ENCODE measurements at regions not wholly inside any gene's neighbourhood (a gene's known extent, or its start where the extent isn't known, plus 50 kb on each side); places are given as distances from the start of the nearest gene placed in this dataset.

DNA sequence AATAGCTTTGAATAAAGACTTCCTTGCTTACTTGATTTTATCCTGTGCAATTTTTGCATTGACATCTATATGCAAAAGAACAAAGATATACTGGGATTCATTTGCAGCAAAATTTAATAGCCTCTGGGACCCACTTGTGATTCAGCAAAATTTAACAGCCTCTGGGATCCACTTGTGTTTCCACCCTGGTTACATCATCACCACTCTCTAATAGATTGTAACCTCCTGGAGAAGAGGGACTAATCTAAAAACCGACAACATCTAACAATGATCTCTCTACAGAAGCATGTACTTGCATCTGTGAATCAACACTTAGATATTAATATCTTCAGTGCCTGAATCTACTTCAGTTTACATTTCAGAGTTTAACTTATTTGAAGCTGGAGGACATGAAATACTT, 202.0 kb upstream of the CPHXL start:
- Histone ChIP-seq H3K36me3 (replicated peaks; ENCODE audit: low read depth, low read length) (no peaks in the 10 kb centered on the region), H3K27me3 (ENCODE audit: low read depth, low read length) (peaks cover 3% of the 10 kb centered on the region; the same call in 1 of the 2 replicates), H3K4me1 (ENCODE audit: low read length) (no peaks in the 10 kb centered on the region), H3K9ac (ENCODE audit: low read length) (no peak overlapping the region), H2AFZ (ENCODE audit: low read depth, low read length) (no peak overlapping the region), H3K9me3 (ENCODE audit: insufficient read depth, low read length) (no peaks in the 10 kb centered on the region), H3K27ac (ENCODE audit: low read length) (no peak overlapping the region), H3K4me2 (ENCODE audit: low read length) (no peak overlapping the region), H3K79me2 (ENCODE audit: low read length) (no peaks in the 10 kb centered on the region), H3K4me3 (ENCODE audit: low read length) (no peak overlapping the region), H4K20me1 (ENCODE audit: insufficient read depth, low read length) (no peaks in the 10 kb centered on the region)
- TF ChIP-seq, protein P1, sequence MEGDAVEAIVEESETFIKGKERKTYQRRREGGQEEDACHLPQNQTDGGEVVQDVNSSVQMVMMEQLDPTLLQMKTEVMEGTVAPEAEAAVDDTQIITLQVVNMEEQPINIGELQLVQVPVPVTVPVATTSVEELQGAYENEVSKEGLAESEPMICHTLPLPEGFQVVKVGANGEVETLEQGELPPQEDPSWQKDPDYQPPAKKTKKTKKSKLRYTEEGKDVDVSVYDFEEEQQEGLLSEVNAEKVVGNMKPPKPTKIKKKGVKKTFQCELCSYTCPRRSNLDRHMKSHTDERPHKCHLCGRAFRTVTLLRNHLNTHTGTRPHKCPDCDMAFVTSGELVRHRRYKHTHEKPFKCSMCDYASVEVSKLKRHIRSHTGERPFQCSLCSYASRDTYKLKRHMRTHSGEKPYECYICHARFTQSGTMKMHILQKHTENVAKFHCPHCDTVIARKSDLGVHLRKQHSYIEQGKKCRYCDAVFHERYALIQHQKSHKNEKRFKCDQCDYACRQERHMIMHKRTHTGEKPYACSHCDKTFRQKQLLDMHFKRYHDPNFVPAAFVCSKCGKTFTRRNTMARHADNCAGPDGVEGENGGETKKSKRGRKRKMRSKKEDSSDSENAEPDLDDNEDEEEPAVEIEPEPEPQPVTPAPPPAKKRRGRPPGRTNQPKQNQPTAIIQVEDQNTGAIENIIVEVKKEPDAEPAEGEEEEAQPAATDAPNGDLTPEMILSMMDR (IDR thresholded peaks at IDR 0.05; ENCODE audit: low read depth, low read length), result no peak

DNA sequence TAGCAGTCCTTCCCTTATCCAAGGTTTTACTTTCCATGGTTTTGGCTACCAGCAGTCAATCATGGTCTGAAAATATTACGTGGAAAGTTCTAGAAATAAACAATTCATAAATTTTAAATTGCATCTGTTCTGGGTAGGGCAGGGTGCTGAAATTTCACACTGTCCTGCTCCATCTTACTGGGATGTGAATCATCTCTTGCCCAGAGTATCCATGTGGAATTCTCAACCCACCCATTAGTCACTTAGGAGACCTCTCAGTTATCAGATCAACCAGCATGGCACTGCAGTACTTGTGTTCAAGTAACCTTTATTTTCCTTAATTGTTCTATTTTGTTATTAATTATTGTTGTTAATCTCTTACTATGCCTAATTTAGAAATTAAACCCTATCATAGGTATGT, 202.8 kb upstream of the CPHXL start:
- no peak overlapping the region for H3K4me3 ChIP-seq (ENCODE audit: low read length)
- no peaks in the 10 kb centered on the region for H3K79me2 ChIP-seq (ENCODE audit: low read length)
- no peak overlapping the region for H2AFZ ChIP-seq (ENCODE audit: low read depth, low read length)
- no peaks in the 10 kb centered on the region for H3K4me1 ChIP-seq (ENCODE audit: low read length)
- no peaks in the 10 kb centered on the region for H3K9me3 ChIP-seq (ENCODE audit: insufficient read depth, low read length)
- no peak overlapping the region for H3K4me2 ChIP-seq (ENCODE audit: low read length)
- no peak overlapping the region for H3K9ac ChIP-seq (ENCODE audit: low read length)
- H4K20me1 ChIP-seq (ENCODE audit: insufficient read depth, low read length), result no peaks in the 10 kb centered on the region
- no peak overlapping the region for H3K27ac ChIP-seq (ENCODE audit: low read length)
- TF ChIP-seq, protein P1 (IDR thresholded peaks at IDR 0.05; ENCODE audit: low read depth, low read length), result no peak
- TF ChIP-seq EZH2phosphoT487 (IDR thresholded peaks at IDR 0.05; ENCODE audit: low read depth), result no peak
- H3K27me3 ChIP-seq (ENCODE audit: low read depth, low read length), result peaks cover 3% of the 10 kb centered on the region; the same call in 1 of the 2 replicates
- no peaks in the 10 kb centered on the region for H3K36me3 ChIP-seq (replicated peaks; ENCODE audit: low read depth, low read length)

DNA sequence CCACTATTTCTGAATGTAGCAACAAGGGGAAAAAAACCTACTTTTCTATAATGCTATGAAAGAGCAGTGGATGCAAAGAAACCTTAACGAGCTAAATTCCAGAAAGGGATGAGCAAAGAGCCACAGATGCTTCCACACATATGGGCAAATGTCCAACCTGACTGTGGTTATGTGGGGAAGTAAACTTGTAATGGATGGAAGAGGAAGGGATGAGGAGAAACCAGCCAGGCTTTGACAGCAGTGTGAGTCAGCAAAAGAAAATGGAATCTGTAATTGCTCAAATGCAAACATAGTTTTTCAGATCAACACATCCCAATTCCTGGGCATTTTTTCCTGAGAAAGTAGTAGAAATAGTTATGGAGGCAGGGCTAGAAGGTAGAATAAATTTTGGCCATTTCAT, 204.8 kb upstream of the CPHXL start:
- no peak overlapping the region for H2AFZ ChIP-seq (ENCODE audit: low read depth, low read length)
- no peaks in the 10 kb centered on the region for H4K20me1 ChIP-seq (ENCODE audit: insufficient read depth, low read length)
- H3K36me3 ChIP-seq (replicated peaks; ENCODE audit: low read depth, low read length), result no peaks in the 10 kb centered on the region
- H3K4me3 ChIP-seq (ENCODE audit: low read length), result no peak overlapping the region
- H3K27ac ChIP-seq (ENCODE audit: low read length), result no peak overlapping the region
- H3K27me3 ChIP-seq (ENCODE audit: low read depth, low read length), result peaks cover 6% of the 10 kb centered on the region; the same call in 1 of the 2 replicates
- no peak overlapping the region for H3K9ac ChIP-seq (ENCODE audit: low read length)
- no peaks in the 10 kb centered on the region for H3K9me3 ChIP-seq (ENCODE audit: insufficient read depth, low read length)
- no peaks in the 10 kb centered on the region for H3K79me2 ChIP-seq (ENCODE audit: low read length)
- no peak overlapping the region for H3K4me2 ChIP-seq (ENCODE audit: low read length)
- TF ChIP-seq, protein P1 (IDR thresholded peaks at IDR 0.05; ENCODE audit: low read depth, low read length), result no peak
- no peak for TF ChIP-seq EZH2phosphoT487 (IDR thresholded peaks at IDR 0.05; ENCODE audit: low read depth)
- no peaks in the 10 kb centered on the region for H3K4me1 ChIP-seq (ENCODE audit: low read length)

DNA sequence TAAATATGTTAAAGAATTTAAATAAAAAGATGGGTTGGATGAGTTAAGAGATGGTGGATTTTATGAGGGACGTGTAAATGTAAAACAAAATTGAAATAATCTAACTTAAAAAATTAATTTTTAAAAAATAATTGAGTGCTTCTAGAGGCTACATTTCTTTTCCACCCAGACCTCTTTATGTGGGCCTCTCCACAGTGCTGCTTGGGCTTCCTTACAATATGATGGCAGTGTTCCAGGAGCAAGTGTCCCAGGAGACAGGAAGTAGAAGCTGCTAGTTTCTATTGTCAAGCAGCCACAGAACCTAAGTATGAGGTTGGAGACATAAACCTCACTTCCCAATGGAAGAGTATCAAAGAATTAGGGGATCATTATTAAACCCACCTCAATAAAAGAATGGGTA, 205.7 kb upstream of the CPHXL start:
- no peak overlapping the region for H3K27ac ChIP-seq (ENCODE audit: low read length)
- no peak for TF ChIP-seq EZH2phosphoT487 (IDR thresholded peaks at IDR 0.05; ENCODE audit: low read depth)
- TF ChIP-seq, protein P1 (IDR thresholded peaks at IDR 0.05; ENCODE audit: low read depth, low read length), result no peak
- no peaks in the 10 kb centered on the region for H3K36me3 ChIP-seq (replicated peaks; ENCODE audit: low read depth, low read length)

More for the DNA sequence above, 205.7 kb upstream of the CPHXL start:
- Histone ChIP-seq H3K9ac (ENCODE audit: low read length) (no peak overlapping the region), H3K79me2 (ENCODE audit: low read length) (no peaks in the 10 kb centered on the region), H3K4me3 (ENCODE audit: low read length) (no peak overlapping the region), H4K20me1 (ENCODE audit: insufficient read depth, low read length) (no peaks in the 10 kb centered on the region), H3K4me1 (ENCODE audit: low read length) (no peaks in the 10 kb centered on the region), H3K4me2 (ENCODE audit: low read length) (no peak overlapping the region), H3K27me3 (ENCODE audit: low read depth, low read length) (peaks cover 6% of the 10 kb centered on the region; the same call in 1 of the 2 replicates), H3K9me3 (ENCODE audit: insufficient read depth, low read length) (no peaks in the 10 kb centered on the region), H2AFZ (ENCODE audit: low read depth, low read length) (no peak overlapping the region)

Data from OCI-LY3 (cell line).